ENCODE measurements at regions not wholly inside any gene's neighbourhood (a gene's known extent, or its start where the extent isn't known, plus 50 kb on each side); places are given as distances from the start of the nearest gene placed in this dataset.

- Histone ChIP-seq H3K27ac (no peak overlapping the region), H3K9me3 (no peaks in the 10 kb centered on the region), H3K27me3 (no peaks in the 10 kb centered on the region), H3K36me3 (ENCODE audit: low read depth, missing control alignments) (no peaks in the 10 kb centered on the region), H3K4me3 (no peak overlapping the region), H3K4me1 (no peaks in the 10 kb centered on the region)
- no peak for TF ChIP-seq POLR2A (IDR thresholded peaks at IDR 0.05)
- TF ChIP-seq, protein P1, sequence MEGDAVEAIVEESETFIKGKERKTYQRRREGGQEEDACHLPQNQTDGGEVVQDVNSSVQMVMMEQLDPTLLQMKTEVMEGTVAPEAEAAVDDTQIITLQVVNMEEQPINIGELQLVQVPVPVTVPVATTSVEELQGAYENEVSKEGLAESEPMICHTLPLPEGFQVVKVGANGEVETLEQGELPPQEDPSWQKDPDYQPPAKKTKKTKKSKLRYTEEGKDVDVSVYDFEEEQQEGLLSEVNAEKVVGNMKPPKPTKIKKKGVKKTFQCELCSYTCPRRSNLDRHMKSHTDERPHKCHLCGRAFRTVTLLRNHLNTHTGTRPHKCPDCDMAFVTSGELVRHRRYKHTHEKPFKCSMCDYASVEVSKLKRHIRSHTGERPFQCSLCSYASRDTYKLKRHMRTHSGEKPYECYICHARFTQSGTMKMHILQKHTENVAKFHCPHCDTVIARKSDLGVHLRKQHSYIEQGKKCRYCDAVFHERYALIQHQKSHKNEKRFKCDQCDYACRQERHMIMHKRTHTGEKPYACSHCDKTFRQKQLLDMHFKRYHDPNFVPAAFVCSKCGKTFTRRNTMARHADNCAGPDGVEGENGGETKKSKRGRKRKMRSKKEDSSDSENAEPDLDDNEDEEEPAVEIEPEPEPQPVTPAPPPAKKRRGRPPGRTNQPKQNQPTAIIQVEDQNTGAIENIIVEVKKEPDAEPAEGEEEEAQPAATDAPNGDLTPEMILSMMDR (IDR thresholded peaks at IDR 0.05), result no peak
- intact Hi-C loops (cut with DNase I; ENCODE audit: low total_unique reads), result no loop called here
- WGBS, 2 donors, result 81 to 84% methylated on average over 1 of the region's 1 CpG
- DNase-seq, result no peak
These were observed 174.5 kb downstream of the FNDC1 start for GRCh38 chr6:159343709-159344108.

DNA sequence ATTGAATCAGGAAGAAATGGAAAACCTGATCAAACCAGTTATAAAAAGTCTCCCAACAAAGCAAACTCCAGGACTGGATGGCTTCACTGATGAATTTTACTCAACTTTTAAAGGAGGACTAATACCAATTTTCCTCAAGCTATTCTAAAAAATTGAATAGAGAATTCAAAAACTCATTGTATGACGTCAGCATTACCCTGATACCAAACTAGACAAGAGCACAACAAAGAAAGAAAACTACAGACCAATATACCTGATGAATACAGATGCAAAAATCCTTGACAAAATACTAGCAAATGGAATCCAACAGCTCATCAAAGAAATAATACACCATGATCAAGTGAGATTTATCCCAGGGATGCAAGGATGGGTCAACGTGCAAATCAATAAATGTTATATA is 172.9 kb downstream of the FNDC1 start:
- Histone ChIP-seq H3K9me3 (no peaks in the 10 kb centered on the region), H3K36me3 (ENCODE audit: low read depth, missing control alignments) (no peaks in the 10 kb centered on the region), H3K4me1 (no peaks in the 10 kb centered on the region), H3K27ac (no peak overlapping the region), H3K4me3 (no peak overlapping the region), H3K27me3 (no peaks in the 10 kb centered on the region)
- TF ChIP-seq POLR2A (IDR thresholded peaks at IDR 0.05), result no peak
- TF ChIP-seq, protein P1 (IDR thresholded peaks at IDR 0.05), result no peak
- no peak for DNase-seq
- intact Hi-C loops (cut with DNase I; ENCODE audit: low total_unique reads), result no loop called here
- WGBS, 2 donors, result 71 to 77% methylated on average over 2 of the region's 2 CpGs

DNA sequence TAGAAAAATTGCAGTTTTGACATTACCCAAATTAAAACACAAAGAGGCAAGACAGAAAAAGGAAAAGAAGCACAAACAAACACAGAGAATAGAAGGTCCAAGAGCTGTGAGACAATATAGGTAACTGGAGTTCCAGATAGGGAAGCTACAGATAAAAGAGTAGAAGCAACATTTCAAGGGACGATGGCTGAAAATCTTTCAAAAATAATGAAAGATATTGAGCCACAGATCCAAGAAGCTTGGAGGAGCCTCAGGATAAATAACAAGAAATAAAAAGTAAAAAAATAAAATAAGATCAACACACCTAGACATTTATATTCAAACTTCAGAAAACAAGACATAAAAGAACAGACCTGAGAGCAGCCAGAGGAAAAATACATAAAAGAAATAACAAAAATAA is 164.9 kb downstream of the FNDC1 start:
- Histone ChIP-seq H3K9me3 (no peaks in the 10 kb centered on the region), H3K4me3 (no peak overlapping the region), H3K27me3 (no peaks in the 10 kb centered on the region), H3K27ac (no peak overlapping the region), H3K36me3 (ENCODE audit: low read depth, missing control alignments) (no peaks in the 10 kb centered on the region), H3K4me1 (no peaks in the 10 kb centered on the region)
- DNase-seq, result no peak
- no peak for TF ChIP-seq POLR2A (IDR thresholded peaks at IDR 0.05)
- TF ChIP-seq, protein P1 (IDR thresholded peaks at IDR 0.05), result no peak
- intact Hi-C loops (cut with DNase I; ENCODE audit: low total_unique reads), result no loop called here
- WGBS, 2 donors, result 84 to 88% methylated on average over 1 of the region's 1 CpG

GRCh38 chr6:159331451-159331850 is 162.3 kb downstream of the FNDC1 start:
- DNase-seq, result no peak
- 84 to 91% methylated on average over 2 of the region's 2 CpGs for WGBS, 2 donors
- no peak overlapping the region for H3K27ac ChIP-seq
- TF ChIP-seq POLR2A (IDR thresholded peaks at IDR 0.05), result no peak
- TF ChIP-seq, protein P1 (IDR thresholded peaks at IDR 0.05), result no peak
- no peaks in the 10 kb centered on the region for H3K27me3 ChIP-seq
- H3K36me3 ChIP-seq (ENCODE audit: low read depth, missing control alignments), result no peaks in the 10 kb centered on the region
- H3K4me3 ChIP-seq, result no peak overlapping the region
- intact Hi-C loops (cut with DNase I; ENCODE audit: low total_unique reads), result no loop called here
- H3K4me1 ChIP-seq, result no peaks in the 10 kb centered on the region
- H3K9me3 ChIP-seq, result no peaks in the 10 kb centered on the region

GRCh38 chr6:159329081-159329480 is 159.9 kb downstream of the FNDC1 start:
- Histone ChIP-seq H3K27me3 (no peaks in the 10 kb centered on the region), H3K4me1 (no peaks in the 10 kb centered on the region), H3K9me3 (no peaks in the 10 kb centered on the region), H3K27ac (no peak overlapping the region), H3K4me3 (no peak overlapping the region), H3K36me3 (ENCODE audit: low read depth, missing control alignments) (no peaks in the 10 kb centered on the region)
- WGBS, 2 donors, result 45 to 72% methylated on average over 3 to 4 of the region's 4 CpGs
- intact Hi-C loops (cut with DNase I; ENCODE audit: low total_unique reads), result no loop called here
- no peak for DNase-seq
- TF ChIP-seq, protein P1 (IDR thresholded peaks at IDR 0.05), result no peak
- TF ChIP-seq POLR2A (IDR thresholded peaks at IDR 0.05), result no peak
